ENCODE measurements at regions not wholly inside any gene's neighbourhood (a gene's known extent, or its start where the extent isn't known, plus 50 kb on each side); places are given as distances from the start of the nearest gene placed in this dataset.

DNA sequence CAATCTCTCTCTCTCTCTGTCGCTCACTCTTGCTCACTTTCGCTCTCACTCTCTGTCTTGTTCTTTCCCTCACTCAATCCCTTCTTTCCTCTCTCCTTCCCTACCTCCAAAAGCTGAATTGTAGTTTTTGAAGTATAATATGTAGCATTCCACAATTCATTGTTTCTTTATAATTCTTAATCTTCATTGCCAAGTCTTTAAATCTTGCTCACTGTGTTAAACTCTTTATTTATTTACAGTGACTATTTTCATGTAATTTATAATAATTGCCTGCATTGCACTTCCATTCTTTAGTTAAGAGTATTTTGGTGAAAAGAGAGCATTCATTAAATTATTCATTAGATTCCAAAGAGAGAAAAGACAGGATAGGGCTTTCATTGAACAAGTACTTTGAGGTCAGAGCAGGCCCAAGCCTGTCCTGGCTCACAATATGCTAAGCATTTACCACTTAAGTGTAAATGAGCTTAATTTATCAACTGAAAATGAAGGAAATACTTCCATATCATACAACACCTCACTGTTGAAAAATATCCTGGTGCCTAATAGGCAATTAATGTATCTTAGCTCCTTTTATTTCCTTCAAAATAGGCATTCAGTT, 257.4 kb upstream of the SLITRK1 start:
- TF ChIP-seq, protein P1, sequence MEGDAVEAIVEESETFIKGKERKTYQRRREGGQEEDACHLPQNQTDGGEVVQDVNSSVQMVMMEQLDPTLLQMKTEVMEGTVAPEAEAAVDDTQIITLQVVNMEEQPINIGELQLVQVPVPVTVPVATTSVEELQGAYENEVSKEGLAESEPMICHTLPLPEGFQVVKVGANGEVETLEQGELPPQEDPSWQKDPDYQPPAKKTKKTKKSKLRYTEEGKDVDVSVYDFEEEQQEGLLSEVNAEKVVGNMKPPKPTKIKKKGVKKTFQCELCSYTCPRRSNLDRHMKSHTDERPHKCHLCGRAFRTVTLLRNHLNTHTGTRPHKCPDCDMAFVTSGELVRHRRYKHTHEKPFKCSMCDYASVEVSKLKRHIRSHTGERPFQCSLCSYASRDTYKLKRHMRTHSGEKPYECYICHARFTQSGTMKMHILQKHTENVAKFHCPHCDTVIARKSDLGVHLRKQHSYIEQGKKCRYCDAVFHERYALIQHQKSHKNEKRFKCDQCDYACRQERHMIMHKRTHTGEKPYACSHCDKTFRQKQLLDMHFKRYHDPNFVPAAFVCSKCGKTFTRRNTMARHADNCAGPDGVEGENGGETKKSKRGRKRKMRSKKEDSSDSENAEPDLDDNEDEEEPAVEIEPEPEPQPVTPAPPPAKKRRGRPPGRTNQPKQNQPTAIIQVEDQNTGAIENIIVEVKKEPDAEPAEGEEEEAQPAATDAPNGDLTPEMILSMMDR (IDR thresholded peaks at IDR 0.05), result no peak
- TF ChIP-seq POLR2A (IDR thresholded peaks at IDR 0.05), result no peak

All from esophagus squamous epithelium (tissue), 4 donors.